PC-9 (cell line): ENCODE measurements at regions not wholly inside any gene's neighbourhood (a gene's known extent, or its start where the extent isn't known, plus 50 kb on each side); places are given as distances from the start of the nearest gene placed in this dataset.

ENCODE experiments used
- EZH2 ChIP-seq: fragments of 200-600 bp; sonication (generic); IDR thresholded peaks from 2 replicates; pipeline ENCODE4 v1.8.0; 2017; ENCODE audit warnings: antibody characterized with exemption, low read depth
- TF ChIP-seq, protein P1 (sequence below): fragments of 200-600 bp; sonication (generic); conservative IDR thresholded peaks from 2 replicates; pipeline ENCODE4 v1.6.1; 2017; ENCODE audit warnings: mixed run types, antibody characterized with exemption, mild to moderate bottlenecking, moderate library complexity

DNA sequence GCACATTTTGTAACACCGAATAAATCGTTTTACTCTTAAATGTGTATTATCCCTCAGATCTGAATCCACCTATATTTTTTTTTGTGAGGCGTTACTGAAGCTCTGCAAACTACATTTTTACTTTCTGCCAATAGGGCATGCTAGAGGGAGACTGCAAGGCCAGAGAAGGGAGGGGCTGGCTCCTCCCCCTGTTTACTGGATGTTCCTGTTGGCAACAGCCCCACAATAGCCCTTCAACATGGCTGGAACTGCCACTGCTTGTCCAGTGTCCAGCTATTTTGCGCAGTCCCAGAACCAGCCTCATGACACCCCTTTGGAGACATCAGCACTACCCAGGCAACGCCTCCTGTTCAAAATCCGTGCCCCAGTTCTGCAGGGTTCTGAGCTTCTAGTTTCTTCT is 85.4 kb upstream of the MIER3 start:
- TF ChIP-seq, protein P1, sequence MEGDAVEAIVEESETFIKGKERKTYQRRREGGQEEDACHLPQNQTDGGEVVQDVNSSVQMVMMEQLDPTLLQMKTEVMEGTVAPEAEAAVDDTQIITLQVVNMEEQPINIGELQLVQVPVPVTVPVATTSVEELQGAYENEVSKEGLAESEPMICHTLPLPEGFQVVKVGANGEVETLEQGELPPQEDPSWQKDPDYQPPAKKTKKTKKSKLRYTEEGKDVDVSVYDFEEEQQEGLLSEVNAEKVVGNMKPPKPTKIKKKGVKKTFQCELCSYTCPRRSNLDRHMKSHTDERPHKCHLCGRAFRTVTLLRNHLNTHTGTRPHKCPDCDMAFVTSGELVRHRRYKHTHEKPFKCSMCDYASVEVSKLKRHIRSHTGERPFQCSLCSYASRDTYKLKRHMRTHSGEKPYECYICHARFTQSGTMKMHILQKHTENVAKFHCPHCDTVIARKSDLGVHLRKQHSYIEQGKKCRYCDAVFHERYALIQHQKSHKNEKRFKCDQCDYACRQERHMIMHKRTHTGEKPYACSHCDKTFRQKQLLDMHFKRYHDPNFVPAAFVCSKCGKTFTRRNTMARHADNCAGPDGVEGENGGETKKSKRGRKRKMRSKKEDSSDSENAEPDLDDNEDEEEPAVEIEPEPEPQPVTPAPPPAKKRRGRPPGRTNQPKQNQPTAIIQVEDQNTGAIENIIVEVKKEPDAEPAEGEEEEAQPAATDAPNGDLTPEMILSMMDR = no peak
- no peak for TF ChIP-seq EZH2
